ENCODE measurements at regions not wholly inside any gene's neighbourhood (a gene's known extent, or its start where the extent isn't known, plus 50 kb on each side); places are given as distances from the start of the nearest gene placed in this dataset.

DNA sequence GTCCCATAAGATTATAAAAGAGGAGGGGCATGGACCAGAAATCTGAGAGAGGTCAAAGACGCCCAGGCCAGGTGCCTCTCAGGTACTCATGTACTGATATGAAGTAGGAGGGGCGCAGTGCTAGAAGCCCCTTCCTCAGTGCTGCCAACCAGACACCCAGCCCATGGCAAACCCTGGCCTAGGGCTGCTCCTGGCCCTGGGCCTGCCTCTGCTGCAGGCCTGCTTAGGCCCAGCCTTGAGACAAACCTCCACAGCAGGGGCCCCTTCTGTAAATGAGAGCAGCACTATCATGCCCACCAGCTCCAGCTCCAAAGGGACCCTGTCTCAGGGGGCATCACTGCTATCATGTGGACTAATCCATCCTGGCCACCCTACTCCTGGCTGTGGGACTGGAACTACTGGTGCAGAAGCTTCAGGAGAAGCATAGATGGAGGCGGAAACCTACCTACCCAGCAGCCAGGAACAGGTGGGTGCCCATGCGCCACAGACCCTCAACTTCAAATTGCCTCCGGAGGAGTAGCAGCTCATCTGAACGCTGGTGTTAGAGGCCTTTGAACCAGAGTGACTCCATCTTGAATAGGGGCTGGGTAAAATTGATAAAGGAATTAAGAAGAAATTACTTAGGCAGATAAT lies 72.4 kb upstream of the LGSN start:
- TF ChIP-seq, protein P1, sequence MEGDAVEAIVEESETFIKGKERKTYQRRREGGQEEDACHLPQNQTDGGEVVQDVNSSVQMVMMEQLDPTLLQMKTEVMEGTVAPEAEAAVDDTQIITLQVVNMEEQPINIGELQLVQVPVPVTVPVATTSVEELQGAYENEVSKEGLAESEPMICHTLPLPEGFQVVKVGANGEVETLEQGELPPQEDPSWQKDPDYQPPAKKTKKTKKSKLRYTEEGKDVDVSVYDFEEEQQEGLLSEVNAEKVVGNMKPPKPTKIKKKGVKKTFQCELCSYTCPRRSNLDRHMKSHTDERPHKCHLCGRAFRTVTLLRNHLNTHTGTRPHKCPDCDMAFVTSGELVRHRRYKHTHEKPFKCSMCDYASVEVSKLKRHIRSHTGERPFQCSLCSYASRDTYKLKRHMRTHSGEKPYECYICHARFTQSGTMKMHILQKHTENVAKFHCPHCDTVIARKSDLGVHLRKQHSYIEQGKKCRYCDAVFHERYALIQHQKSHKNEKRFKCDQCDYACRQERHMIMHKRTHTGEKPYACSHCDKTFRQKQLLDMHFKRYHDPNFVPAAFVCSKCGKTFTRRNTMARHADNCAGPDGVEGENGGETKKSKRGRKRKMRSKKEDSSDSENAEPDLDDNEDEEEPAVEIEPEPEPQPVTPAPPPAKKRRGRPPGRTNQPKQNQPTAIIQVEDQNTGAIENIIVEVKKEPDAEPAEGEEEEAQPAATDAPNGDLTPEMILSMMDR (tag by site-specific recombination; IDR thresholded peaks at IDR 0.05), result no peak
- TF ChIP-seq, protein P2, sequence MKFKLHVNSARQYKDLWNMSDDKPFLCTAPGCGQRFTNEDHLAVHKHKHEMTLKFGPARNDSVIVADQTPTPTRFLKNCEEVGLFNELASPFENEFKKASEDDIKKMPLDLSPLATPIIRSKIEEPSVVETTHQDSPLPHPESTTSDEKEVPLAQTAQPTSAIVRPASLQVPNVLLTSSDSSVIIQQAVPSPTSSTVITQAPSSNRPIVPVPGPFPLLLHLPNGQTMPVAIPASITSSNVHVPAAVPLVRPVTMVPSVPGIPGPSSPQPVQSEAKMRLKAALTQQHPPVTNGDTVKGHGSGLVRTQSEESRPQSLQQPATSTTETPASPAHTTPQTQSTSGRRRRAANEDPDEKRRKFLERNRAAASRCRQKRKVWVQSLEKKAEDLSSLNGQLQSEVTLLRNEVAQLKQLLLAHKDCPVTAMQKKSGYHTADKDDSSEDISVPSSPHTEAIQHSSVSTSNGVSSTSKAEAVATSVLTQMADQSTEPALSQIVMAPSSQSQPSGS (tag by site-specific recombination; IDR thresholded peaks at IDR 0.05; ENCODE audit: low read depth), result no peak
- TF ChIP-seq, protein P3, sequence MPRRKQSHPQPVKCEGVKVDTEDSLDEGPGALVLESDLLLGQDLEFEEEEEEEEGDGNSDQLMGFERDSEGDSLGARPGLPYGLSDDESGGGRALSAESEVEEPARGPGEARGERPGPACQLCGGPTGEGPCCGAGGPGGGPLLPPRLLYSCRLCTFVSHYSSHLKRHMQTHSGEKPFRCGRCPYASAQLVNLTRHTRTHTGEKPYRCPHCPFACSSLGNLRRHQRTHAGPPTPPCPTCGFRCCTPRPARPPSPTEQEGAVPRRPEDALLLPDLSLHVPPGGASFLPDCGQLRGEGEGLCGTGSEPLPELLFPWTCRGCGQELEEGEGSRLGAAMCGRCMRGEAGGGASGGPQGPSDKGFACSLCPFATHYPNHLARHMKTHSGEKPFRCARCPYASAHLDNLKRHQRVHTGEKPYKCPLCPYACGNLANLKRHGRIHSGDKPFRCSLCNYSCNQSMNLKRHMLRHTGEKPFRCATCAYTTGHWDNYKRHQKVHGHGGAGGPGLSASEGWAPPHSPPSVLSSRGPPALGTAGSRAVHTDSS (tag by site-specific recombination; IDR thresholded peaks at IDR 0.05), result no peak

Data from HEK293 (cell line).